ENCODE measurements at regions not wholly inside any gene's neighbourhood (a gene's known extent, or its start where the extent isn't known, plus 50 kb on each side); places are given as distances from the start of the nearest gene placed in this dataset.

- TF ChIP-seq CTCF (conservative IDR thresholded peaks at IDR 0.05; ENCODE audit: low read depth, low read length) = no peak
- no peak for DNase-seq (ENCODE audit: low read depth)
- no peak overlapping the region for H3K4me3 ChIP-seq (ENCODE audit: low read depth, low read length)
Measured at GRCh38 chr2:16318051-16318450, 347.6 kb downstream of the CYRIA start.

GRCh38 chr2:16317211-16317830, 348.3 kb downstream of the CYRIA start:
- DNase-seq (ENCODE audit: low read depth) = no peak
- no peak for TF ChIP-seq CTCF (conservative IDR thresholded peaks at IDR 0.05; ENCODE audit: low read depth, low read length)
- no peak overlapping the region for H3K4me3 ChIP-seq (ENCODE audit: low read depth, low read length)

GRCh38 chr2:16316456-16317210, 349.0 kb downstream of the CYRIA start:
- no peak overlapping the region for H3K4me3 ChIP-seq (ENCODE audit: low read depth, low read length)
- DNase-seq (ENCODE audit: low read depth) = no peak
- no peak for TF ChIP-seq CTCF (conservative IDR thresholded peaks at IDR 0.05; ENCODE audit: low read depth, low read length)

GRCh38 chr2:16315908-16316307, 349.7 kb downstream of the CYRIA start:
- TF ChIP-seq CTCF (conservative IDR thresholded peaks at IDR 0.05; ENCODE audit: low read depth, low read length) = no peak

GRCh38 chr2:16315458-16315835, 350.2 kb downstream of the CYRIA start:
- TF ChIP-seq CTCF (conservative IDR thresholded peaks at IDR 0.05; ENCODE audit: low read depth, low read length) = no peak
- DNase-seq (ENCODE audit: low read depth) = no peak
- no peak overlapping the region for H3K4me3 ChIP-seq (ENCODE audit: low read depth, low read length)

More at GRCh38 chr2:16315908-16316307, 349.7 kb downstream of the CYRIA start:
- DNase-seq (ENCODE audit: low read depth) = no peak
- no peak overlapping the region for H3K4me3 ChIP-seq (ENCODE audit: low read depth, low read length)

- no peak overlapping the region for H3K4me3 ChIP-seq (ENCODE audit: low read depth, low read length)
- DNase-seq (ENCODE audit: low read depth) = no peak
- no peak for TF ChIP-seq CTCF (conservative IDR thresholded peaks at IDR 0.05; ENCODE audit: low read depth, low read length)
Measured at GRCh38 chr2:16314691-16315457, 350.8 kb downstream of the CYRIA start.

All from choroid plexus epithelial cell (primary cell).